ENCODE measurements at regions not wholly inside any gene's neighbourhood (a gene's known extent, or its start where the extent isn't known, plus 50 kb on each side); places are given as distances from the start of the nearest gene placed in this dataset.

DNA sequence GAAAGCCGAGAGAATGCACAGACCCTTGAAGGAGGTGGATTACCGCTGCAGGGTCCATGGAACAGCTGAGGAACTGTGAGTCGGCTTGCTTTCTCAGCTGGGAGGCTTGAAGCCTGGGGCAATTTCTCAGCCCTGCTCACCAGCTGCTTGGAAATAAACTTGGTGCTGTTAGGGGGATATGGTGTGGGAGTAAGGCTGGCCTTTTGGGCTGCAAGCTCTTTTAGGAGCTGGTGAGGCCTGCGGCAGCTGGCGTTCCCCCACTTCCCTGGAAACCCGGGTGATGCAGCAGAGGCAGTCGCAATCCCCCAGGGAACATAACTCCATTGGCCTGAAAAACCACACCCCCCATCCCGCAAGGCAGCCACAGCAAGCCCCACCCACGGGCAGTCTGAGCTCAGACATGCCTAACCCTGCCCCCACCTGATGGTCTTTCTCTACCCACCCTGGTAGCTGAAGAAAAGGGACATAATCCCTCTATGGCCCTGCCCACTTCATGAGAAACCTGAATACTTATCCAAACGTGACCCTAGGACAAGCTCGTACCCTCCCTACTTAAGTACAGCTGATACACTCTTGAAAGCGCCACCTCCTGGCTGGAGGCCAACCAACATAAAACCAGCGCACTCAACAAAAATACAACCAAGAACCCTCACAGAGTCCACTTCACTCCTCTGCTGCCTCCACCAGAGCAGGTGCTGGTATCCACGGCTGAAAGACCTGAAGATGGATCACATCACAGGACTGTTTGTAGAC is 1995.8 kb downstream of the NCAM2 start:
- H3K4me3 ChIP-seq, result no peak overlapping the region
- no peak overlapping the region for H3K9ac ChIP-seq (ENCODE audit: insufficient read depth in 1 of 2, low read length in 2 of 2)
- no peak for DNase-seq
- no peaks in the 10 kb centered on the region for H3K36me3 ChIP-seq (ENCODE audit: control insufficient read depth in 4 of 4, insufficient read depth in 4 of 4, low read length in 4 of 4)
- H3K27me3 ChIP-seq (ENCODE audit: control insufficient read depth in 3 of 3, insufficient read depth in 3 of 3, low read length in 2 of 3), result no peaks in the 10 kb centered on the region
- WGBS, 2 donors, result 88 to 91% methylated on average over 14 of the region's 14 CpGs
- H3K4me1 ChIP-seq (ENCODE audit: control insufficient read depth in 5 of 5, insufficient read depth in 5 of 5, low read length in 5 of 5), result no peaks in the 10 kb centered on the region
- ATAC-seq (ENCODE audit: insufficient read depth, low FRiP score), result no peak
- TF ChIP-seq, protein P1, sequence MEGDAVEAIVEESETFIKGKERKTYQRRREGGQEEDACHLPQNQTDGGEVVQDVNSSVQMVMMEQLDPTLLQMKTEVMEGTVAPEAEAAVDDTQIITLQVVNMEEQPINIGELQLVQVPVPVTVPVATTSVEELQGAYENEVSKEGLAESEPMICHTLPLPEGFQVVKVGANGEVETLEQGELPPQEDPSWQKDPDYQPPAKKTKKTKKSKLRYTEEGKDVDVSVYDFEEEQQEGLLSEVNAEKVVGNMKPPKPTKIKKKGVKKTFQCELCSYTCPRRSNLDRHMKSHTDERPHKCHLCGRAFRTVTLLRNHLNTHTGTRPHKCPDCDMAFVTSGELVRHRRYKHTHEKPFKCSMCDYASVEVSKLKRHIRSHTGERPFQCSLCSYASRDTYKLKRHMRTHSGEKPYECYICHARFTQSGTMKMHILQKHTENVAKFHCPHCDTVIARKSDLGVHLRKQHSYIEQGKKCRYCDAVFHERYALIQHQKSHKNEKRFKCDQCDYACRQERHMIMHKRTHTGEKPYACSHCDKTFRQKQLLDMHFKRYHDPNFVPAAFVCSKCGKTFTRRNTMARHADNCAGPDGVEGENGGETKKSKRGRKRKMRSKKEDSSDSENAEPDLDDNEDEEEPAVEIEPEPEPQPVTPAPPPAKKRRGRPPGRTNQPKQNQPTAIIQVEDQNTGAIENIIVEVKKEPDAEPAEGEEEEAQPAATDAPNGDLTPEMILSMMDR (IDR thresholded peaks at IDR 0.05; ENCODE audit: control extremely low read depth, extremely low read depth), result no peak
- peaks cover 0 to 3% (median 0%) of the 10 kb centered on the region in 4 donors for H3K9me3 ChIP-seq (ENCODE audit: control insufficient read depth in 4 of 4, insufficient read depth in 3 of 4, low read length in 3 of 4)
- H3K27ac ChIP-seq (ENCODE audit: low read depth in 1 of 2, low read length in 1 of 2), result no peak overlapping the region

DNA sequence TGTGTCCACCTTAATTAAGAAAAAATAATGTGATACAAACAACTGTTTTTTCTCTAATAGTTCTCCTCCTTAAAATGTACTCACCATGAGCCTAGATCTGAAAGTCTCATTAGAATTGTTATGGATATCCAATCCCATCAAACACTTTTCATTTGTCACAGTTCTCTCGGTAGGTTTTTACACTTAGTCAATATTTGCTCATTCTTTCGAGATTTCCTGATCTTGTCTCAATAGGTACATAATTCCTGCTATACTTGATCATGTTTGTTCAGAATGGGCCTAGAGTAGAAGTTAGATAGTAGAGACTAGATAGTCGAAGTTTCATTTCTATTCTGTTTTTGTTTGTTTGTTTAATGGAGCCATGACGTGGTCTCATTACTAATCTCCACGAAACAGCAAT is 2005.7 kb downstream of the NCAM2 start:
- ATAC-seq (ENCODE audit: insufficient read depth, low FRiP score) (no peak), DNase-seq (no peak)
- no peaks in the 10 kb centered on the region for H3K4me1 ChIP-seq (ENCODE audit: control insufficient read depth in 5 of 5, insufficient read depth in 5 of 5, low read length in 5 of 5)
- TF ChIP-seq, protein P1 (IDR thresholded peaks at IDR 0.05; ENCODE audit: control extremely low read depth, extremely low read depth), result no peak
- H3K4me3 ChIP-seq, result no peak overlapping the region
- H3K9ac ChIP-seq (ENCODE audit: insufficient read depth in 1 of 2, low read length in 2 of 2), result no peak overlapping the region
- H3K27ac ChIP-seq (ENCODE audit: low read depth in 1 of 2, low read length in 1 of 2), result no peak overlapping the region
- WGBS, 2 donors, result 52 to 80% methylated on average over 5 of the region's 5 CpGs
- no peaks in the 10 kb centered on the region for H3K36me3 ChIP-seq (ENCODE audit: control insufficient read depth in 4 of 4, insufficient read depth in 4 of 4, low read length in 4 of 4)
- peaks cover 0 to 3% (median 1%) of the 10 kb centered on the region in 4 donors for H3K9me3 ChIP-seq (ENCODE audit: control insufficient read depth in 4 of 4, insufficient read depth in 3 of 4, low read length in 3 of 4)
- no peaks in the 10 kb centered on the region for H3K27me3 ChIP-seq (ENCODE audit: control insufficient read depth in 3 of 3, insufficient read depth in 3 of 3, low read length in 2 of 3)

DNA sequence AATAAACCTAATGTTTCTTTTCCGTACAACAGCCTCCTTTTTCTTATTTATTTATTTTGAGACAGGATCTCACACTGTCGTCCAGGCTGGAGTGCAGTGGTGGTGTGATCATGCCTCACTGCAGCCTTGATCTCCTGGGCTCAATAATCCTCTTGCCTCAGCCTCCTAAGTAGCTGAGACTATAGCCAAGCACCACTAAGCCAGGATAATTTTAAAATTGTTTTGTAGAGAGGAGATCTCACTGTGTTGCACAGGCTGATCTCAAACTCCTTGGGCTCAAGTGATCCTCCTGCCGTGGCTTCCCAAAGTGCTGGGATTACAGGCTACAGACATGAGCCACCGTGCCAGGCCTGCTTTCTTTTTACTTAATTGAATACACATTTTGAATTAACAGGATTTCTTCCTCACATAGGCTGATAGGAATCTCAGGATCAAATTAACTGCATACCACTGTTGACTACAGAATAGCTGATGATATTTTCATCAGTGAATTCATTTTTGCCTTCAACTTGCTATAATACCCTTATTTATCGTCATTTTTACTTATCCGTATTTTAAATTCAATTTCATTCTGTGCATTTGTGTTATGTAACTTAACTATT is 2010.5 kb downstream of the NCAM2 start:
- DNase-seq, result no peak
- H3K9ac ChIP-seq (ENCODE audit: insufficient read depth in 1 of 2, low read length in 2 of 2), result no peak overlapping the region
- H3K36me3 ChIP-seq (ENCODE audit: control insufficient read depth in 4 of 4, insufficient read depth in 4 of 4, low read length in 4 of 4), result no peaks in the 10 kb centered on the region
- TF ChIP-seq, protein P1 (IDR thresholded peaks at IDR 0.05; ENCODE audit: control extremely low read depth, extremely low read depth), result no peak
- no peaks in the 10 kb centered on the region for H3K27me3 ChIP-seq (ENCODE audit: control insufficient read depth in 3 of 3, insufficient read depth in 3 of 3, low read length in 2 of 3)
- no peak overlapping the region for H3K4me3 ChIP-seq
- no peak overlapping the region for H3K27ac ChIP-seq (ENCODE audit: low read depth in 1 of 2, low read length in 1 of 2)
- WGBS, 2 donors, result 62 to 88% methylated on average over 6 of the region's 6 CpGs
- no peak for ATAC-seq (ENCODE audit: insufficient read depth, low FRiP score)
- H3K9me3 ChIP-seq (ENCODE audit: control insufficient read depth in 4 of 4, insufficient read depth in 3 of 4, low read length in 3 of 4), result peaks cover 0 to 3% (median 1%) of the 10 kb centered on the region in 4 donors
- no peaks in the 10 kb centered on the region for H3K4me1 ChIP-seq (ENCODE audit: control insufficient read depth in 5 of 5, insufficient read depth in 5 of 5, low read length in 5 of 5)

Data from lung (tissue), 11 donors.